RWPE1 (cell line): ENCODE measurements at regions not wholly inside any gene's neighbourhood (a gene's known extent, or its start where the extent isn't known, plus 50 kb on each side); places are given as distances from the start of the nearest gene placed in this dataset.
A peak's percentile ranks its signal among the peaks of the same experiment; 100 is the strongest.

Experiments
- CTCF ChIA-PET: fragments of 350-600 bp; sonication (Branson Sonifier 250); formaldehyde crosslinking; extraction: SDS; loops from one replicate; lab custom pipeline; 2021; lab: Yijun Ruan, JAX
- POLR2A ChIA-PET: fragments of 400-600 bp; formaldehyde crosslinking; extraction: SDS; loops from one replicate; lab custom pipeline; 2020; ENCODE audit warnings: antibody characterized with exemption; ENCODE audit not compliant: low non-redundant PET; lab: Yijun Ruan, JAX
- DNase-seq: peaks from one replicate; pipeline ENCODE4 v3.0.0; 2012; ENCODE audit warnings: low spot score
- H3K27ac ChIP-seq: fragments of 450-650 bp; 2 replicates; pipeline ENCODE4 v1.5.1; 2017
- CTCF ChIP-seq: fragments of 450-650 bp; conservative IDR thresholded peaks from 2 replicates; pipeline ENCODE4 v1.5.1; 2017; ENCODE audit warnings: low read depth, mild to moderate bottlenecking

GRCh38 chr9:38119560-38120236 lies 50.7 kb upstream of the SHB start:
- no peak for TF ChIP-seq CTCF
- ChIA-PET POLR2A (no interaction called here), CTCF (interaction anchor here (0.6 kb wide), 1 partner anchor 15 kb away, joined by 3 read pairs; no protein-coding TSS in a partner anchor)
- peak; percentile 34 for DNase-seq
- no peak overlapping the region for H3K27ac ChIP-seq

GRCh38 chr9:38118862-38119438 lies 49.9 kb upstream of the SHB start:
- CTCF ChIA-PET, result no interaction called here

More at GRCh38 chr9:38118862-38119438, 49.9 kb upstream of the SHB start:
- no peak overlapping the region for H3K27ac ChIP-seq
- DNase-seq, result no peak
- POLR2A ChIA-PET, result no interaction called here
- no peak for TF ChIP-seq CTCF
